K562 (cell line): ENCODE measurements at regions not wholly inside any gene's neighbourhood (a gene's known extent, or its start where the extent isn't known, plus 50 kb on each side); places are given as distances from the start of the nearest gene placed in this dataset.

ENCODE experiments used
- COPS2 ChIP-seq: fragments of 450-650 bp; conservative IDR thresholded peaks from 2 replicates; pipeline ENCODE4 v1.6.1; 2016; ENCODE audit warnings: mild to moderate bottlenecking, moderate library complexity
- CTBP1 ChIP-seq: fragments of 450-650 bp; IDR thresholded peaks from 2 replicates; pipeline ENCODE4 v1.6.1; 2016; ENCODE audit warnings: borderline replicate concordance
- JUND ChIP-seq, 2 experiments: IDR thresholded peaks; 2 replicates in 1 of 2; 3 replicates in 1 of 2; pipeline ENCODE4 v1.6.1; 2011; ENCODE audit warnings: borderline replicate concordance in 2 of 2, low read depth in 2 of 2, low read length in 2 of 2, improper control_type of control experiment in 1 of 2, missing biosample characterization in 1 of 2, missing genetic modification characterization in 1 of 2, missing genetic modification reagents in 1 of 2
- KDM1A ChIP-seq, 2 experiments: fragments of 450-650 bp; IDR thresholded peaks; 2 replicates each; pipeline ENCODE4 v1.6.1; 2016; ENCODE audit warnings: mild to moderate bottlenecking in 2 of 2
- L3MBTL2 ChIP-seq: fragments of 450-650 bp; IDR thresholded peaks from 2 replicates; pipeline ENCODE4 v1.6.1; 2016; ENCODE audit warnings: mild to moderate bottlenecking, moderate library complexity
- MAFG ChIP-seq: fragments of 450-650 bp; conservative IDR thresholded peaks from 2 replicates; pipeline ENCODE4 v1.6.1; 2016; ENCODE audit warnings: missing genetic modification characterization, missing compliant biosample characterization
- MCM2 ChIP-seq: fragments of 450-650 bp; IDR thresholded peaks from 2 replicates; pipeline ENCODE4 v1.6.1; 2017; ENCODE audit warnings: low read depth, mild to moderate bottlenecking
- NR2C2 ChIP-seq, 2 experiments: fragments of 200-800 bp in 1 of 2; sonication (Bioruptor generic) in 1 of 2; sonication (generic) in 1 of 2; formaldehyde crosslinking in 1 of 2; IDR thresholded peaks; 2 replicates each; pipeline versions ENCODE4 v1.6.1 to v1.8.0; 2016 to 2022; ENCODE audit warnings: mild to moderate bottlenecking in 1 of 2, missing compliant biosample characterization in 1 of 2, missing genetic modification characterization in 1 of 2, missing genetic modification reagents in 1 of 2
- NRF1 ChIP-seq, 2 experiments: fragments of 450-650 bp; IDR thresholded peaks in 1 of 2; conservative IDR thresholded peaks in 1 of 2; 2 replicates each; pipeline ENCODE4 v1.6.1; 2014; ENCODE audit warnings: mild to moderate bottlenecking in 2 of 2
- PHF20 ChIP-seq: fragments of 450-650 bp; IDR thresholded peaks from 2 replicates; pipeline ENCODE4 v1.6.1; 2018; ENCODE audit not compliant: partially characterized antibody
- POLR2B ChIP-seq: fragments of 450-650 bp; IDR thresholded peaks from 2 replicates; pipeline ENCODE4 v1.6.1; 2018; ENCODE audit warnings: low read depth; ENCODE audit not compliant: partially characterized antibody
- RHOXF2B ChIP-seq: fragments of 250-450 bp; sonication (Bioruptor Pico); conservative IDR thresholded peaks from 2 replicates; pipeline ENCODE4 v1.5.1; 2021
- SMARCA4 ChIP-seq: fragments of 450-650 bp; IDR thresholded peaks from 2 replicates; pipeline ENCODE4 v1.6.1; 2016
- TRIM25 ChIP-seq: fragments of 450-650 bp; IDR thresholded peaks from 2 replicates; pipeline ENCODE4 v1.7.0; 2016; ENCODE audit warnings: borderline replicate concordance
- ZEB2 ChIP-seq: fragments of 450-650 bp; IDR thresholded peaks from 2 replicates; pipeline ENCODE4 v1.6.1; 2016
- ZNF124 ChIP-seq: sonication (generic); formaldehyde crosslinking; IDR thresholded peaks from 2 replicates; pipeline ENCODE4 v1.8.1; 2022; ENCODE audit warnings: missing genetic modification reagents
- ZNF175 ChIP-seq: fragments of 200-800 bp; sonication (Bioruptor generic); IDR thresholded peaks from 2 replicates; pipeline ENCODE4 v1.6.1; 2016; ENCODE audit warnings: low read depth, mild to moderate bottlenecking, missing genetic modification characterization, missing compliant biosample characterization
- ZSCAN29 ChIP-seq: fragments of 450-650 bp; IDR thresholded peaks from 2 replicates; pipeline ENCODE4 v1.6.1; 2017
- TF ChIP-seq, protein P1 (sequence below), 2 experiments: fragments of 450-650 bp in 1 of 2; sonication (generic) in 1 of 2; formaldehyde crosslinking in 1 of 2; IDR thresholded peaks in 1 of 2; conservative IDR thresholded peaks in 1 of 2; 2 replicates each; pipeline versions ENCODE4 v1.6.1 to v1.8.1; 2016 to 2023; ENCODE audit warnings: mild to moderate bottlenecking in 2 of 2, moderate library complexity in 2 of 2, inconsistent platforms in 1 of 2, missing genetic modification reagents in 1 of 2
- TF ChIP-seq, protein P2 (sequence below): fragments of 450-650 bp; IDR thresholded peaks from 2 replicates; pipeline ENCODE4 v1.6.1; 2016
- TF ChIP-seq, protein P3 (sequence below), 2 experiments: fragments of 450-650 bp in 1 of 2; IDR thresholded peaks; 2 replicates each; pipeline ENCODE4 v1.6.1; 2011 to 2017; ENCODE audit warnings: low read depth in 2 of 2, antibody characterized with exemption in 1 of 2, borderline replicate concordance in 1 of 2, low read length in 1 of 2, mild to moderate bottlenecking in 1 of 2, mixed read lengths in 1 of 2; ENCODE audit not compliant: control insufficient read depth in 1 of 2

DNA sequence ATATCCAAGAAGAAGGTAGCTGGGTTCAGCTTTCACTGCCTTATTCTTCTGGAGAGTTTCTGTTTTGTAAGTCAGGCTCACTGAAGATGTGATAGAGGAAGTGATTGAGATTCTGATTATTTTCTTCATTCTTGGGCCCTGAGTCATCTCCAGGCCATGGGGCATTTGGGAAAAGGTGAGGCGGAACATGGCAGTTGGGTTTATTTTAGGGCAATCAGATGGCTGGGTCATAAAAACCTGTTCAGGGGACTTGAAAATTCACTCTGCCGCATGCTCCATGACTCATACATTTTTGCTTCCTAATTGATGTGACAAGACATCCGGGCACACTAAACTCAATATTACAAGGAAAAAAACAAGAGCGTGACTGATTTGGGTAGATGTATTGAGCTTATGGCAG is 265.7 kb upstream of the KLF4 start (continued):
- no peak for TF ChIP-seq RHOXF2B (CRISPR knock-in tag)
- TF ChIP-seq NRF1 (conservative IDR thresholded peaks at IDR 0.05 in 1 of 2, IDR thresholded peaks at IDR 0.05 in 1 of 2), result peak; percentile 11 to 35; a peak in 2 of 4 replicates
- TF ChIP-seq, protein P1, sequence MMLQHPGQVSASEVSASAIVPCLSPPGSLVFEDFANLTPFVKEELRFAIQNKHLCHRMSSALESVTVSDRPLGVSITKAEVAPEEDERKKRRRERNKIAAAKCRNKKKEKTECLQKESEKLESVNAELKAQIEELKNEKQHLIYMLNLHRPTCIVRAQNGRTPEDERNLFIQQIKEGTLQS (IDR thresholded peaks at IDR 0.05), result peak; percentile 84
- TF ChIP-seq, protein P1 (CRISPR knock-in tag; conservative IDR thresholded peaks at IDR 0.05), result no peak
- no peak for TF ChIP-seq ZSCAN29
- TF ChIP-seq ZNF175, result peak; percentile 64; the same call in 1 of the 2 replicates
- no peak for TF ChIP-seq TRIM25
- TF ChIP-seq ZNF124 (CRISPR knock-in tag), result no peak
- TF ChIP-seq NR2C2 (CRISPR knock-in tag; IDR thresholded peaks at IDR 0.05), result no peak
- peak; percentile 34; the same call in 1 of the 2 replicates for TF ChIP-seq NR2C2 (tag; IDR thresholded peaks at IDR 0.05)
- TF ChIP-seq, protein P2, sequence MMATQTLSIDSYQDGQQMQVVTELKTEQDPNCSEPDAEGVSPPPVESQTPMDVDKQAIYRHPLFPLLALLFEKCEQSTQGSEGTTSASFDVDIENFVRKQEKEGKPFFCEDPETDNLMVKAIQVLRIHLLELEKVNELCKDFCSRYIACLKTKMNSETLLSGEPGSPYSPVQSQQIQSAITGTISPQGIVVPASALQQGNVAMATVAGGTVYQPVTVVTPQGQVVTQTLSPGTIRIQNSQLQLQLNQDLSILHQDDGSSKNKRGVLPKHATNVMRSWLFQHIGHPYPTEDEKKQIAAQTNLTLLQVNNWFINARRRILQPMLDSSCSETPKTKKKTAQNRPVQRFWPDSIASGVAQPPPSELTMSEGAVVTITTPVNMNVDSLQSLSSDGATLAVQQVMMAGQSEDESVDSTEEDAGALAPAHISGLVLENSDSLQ, result 0 out of 2 replicates have a peak, but pooled peaks have one; percentile 34
- peak; percentile 59; the same call in 1 of the 2 replicates for TF ChIP-seq L3MBTL2
- TF ChIP-seq MAFG, result peak; percentile 36; the same call in 1 of the 2 replicates
- no peak for TF ChIP-seq COPS2
- TF ChIP-seq POLR2B, result no peak
- TF ChIP-seq CTBP1, result peak; percentile 50
- TF ChIP-seq PHF20, result no peak
- TF ChIP-seq ZEB2, result peak; percentile 50; the same call in 1 of the 2 replicates
- TF ChIP-seq KDM1A (IDR thresholded peaks at IDR 0.05), result 0 out of 4 replicates have a peak, but pooled peaks have one; percentile 8 to 26
- no peak for TF ChIP-seq MCM2
- peak; percentile 27; the same call in 1 of the 2 replicates for TF ChIP-seq SMARCA4
- peak; percentile 83 for TF ChIP-seq JUND (IDR thresholded peaks at IDR 0.05; ENCODE audit: borderline replicate concordance, low read depth, low read length)
- peak; percentile 79; the same call in 2 of the 3 replicates for TF ChIP-seq JUND (tag; IDR thresholded peaks at IDR 0.05; ENCODE audit: borderline replicate concordance, low read depth, low read length)
- TF ChIP-seq, protein P3, sequence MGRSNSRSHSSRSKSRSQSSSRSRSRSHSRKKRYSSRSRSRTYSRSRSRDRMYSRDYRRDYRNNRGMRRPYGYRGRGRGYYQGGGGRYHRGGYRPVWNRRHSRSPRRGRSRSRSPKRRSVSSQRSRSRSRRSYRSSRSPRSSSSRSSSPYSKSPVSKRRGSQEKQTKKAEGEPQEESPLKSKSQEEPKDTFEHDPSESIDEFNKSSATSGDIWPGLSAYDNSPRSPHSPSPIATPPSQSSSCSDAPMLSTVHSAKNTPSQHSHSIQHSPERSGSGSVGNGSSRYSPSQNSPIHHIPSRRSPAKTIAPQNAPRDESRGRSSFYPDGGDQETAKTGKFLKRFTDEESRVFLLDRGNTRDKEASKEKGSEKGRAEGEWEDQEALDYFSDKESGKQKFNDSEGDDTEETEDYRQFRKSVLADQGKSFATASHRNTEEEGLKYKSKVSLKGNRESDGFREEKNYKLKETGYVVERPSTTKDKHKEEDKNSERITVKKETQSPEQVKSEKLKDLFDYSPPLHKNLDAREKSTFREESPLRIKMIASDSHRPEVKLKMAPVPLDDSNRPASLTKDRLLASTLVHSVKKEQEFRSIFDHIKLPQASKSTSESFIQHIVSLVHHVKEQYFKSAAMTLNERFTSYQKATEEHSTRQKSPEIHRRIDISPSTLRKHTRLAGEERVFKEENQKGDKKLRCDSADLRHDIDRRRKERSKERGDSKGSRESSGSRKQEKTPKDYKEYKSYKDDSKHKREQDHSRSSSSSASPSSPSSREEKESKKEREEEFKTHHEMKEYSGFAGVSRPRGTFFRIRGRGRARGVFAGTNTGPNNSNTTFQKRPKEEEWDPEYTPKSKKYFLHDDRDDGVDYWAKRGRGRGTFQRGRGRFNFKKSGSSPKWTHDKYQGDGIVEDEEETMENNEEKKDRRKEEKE (IDR thresholded peaks at IDR 0.05; ENCODE audit: borderline replicate concordance in 1 of 2, control insufficient read depth in 1 of 2, low read depth in 2 of 2, low read length in 1 of 2), result no peak
